ENCODE measurements at regions not wholly inside any gene's neighbourhood (a gene's known extent, or its start where the extent isn't known, plus 50 kb on each side); places are given as distances from the start of the nearest gene placed in this dataset.

DNA sequence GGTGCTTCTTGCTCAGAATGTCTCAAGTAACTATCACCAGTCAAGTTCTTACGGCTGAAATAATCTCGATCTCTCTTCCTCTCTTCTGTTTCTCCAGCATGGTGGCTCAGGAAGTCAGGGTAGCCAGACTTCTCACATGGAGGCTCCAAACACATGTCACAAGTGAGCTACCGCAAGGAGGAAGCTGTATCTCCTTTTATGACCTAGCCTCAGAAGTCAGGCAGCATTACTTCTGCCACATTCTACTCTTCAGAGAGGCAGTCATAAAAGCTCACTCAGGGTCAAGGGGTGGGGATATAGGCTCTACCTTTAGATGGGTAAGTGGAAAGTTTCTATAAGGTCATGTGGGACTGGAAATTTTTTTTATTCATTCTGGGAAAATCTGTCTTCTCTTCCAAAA, 86.6 kb upstream of the NEO1 start:
- DNase-seq (ENCODE audit: low read depth), result no peak

DNA sequence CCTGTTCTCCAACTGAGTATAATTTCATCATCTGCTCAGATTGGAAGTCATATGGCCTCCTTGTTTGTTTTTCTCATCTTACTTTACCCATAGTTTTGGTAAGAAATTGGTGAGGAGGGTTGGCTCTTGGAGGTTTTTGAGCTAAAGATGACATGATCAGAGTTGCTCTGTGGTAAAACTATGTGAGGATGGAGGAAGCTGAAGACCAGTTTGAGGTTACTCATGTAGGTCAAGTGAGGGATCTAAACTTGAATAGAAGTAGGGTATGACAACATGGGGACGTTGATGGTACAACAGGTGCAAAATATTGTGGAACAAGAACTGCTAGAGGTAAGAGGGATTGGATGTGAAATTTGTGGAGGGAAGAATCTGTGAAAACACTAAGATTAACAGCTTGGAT, 87.7 kb upstream of the NEO1 start:
- DNase-seq (ENCODE audit: low read depth), result no peak

DNA sequence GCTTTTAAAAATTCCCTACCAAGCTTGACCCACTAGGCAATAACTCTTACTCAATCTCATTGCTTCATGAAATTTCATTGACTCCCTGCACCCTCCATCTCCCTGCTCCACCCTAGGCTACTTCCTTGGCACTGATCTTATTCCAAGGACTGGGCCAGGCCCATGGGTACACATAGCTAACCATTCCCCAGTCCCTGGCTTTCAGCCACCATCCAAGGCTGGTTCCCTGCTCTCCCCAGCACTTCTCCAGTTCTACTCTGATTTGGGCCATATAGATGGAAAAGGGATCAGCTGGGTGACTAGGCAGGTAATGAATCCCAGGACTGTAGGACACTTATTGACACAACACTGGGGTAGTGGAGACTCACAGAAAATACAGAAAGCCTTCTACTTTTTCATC, 88.1 kb upstream of the NEO1 start:
- DNase-seq (ENCODE audit: low read depth), result no peak

- no peak for DNase-seq (ENCODE audit: low read depth)
Measured at GRCh38 chr15:72962054-72962702, 90.1 kb upstream of the NEO1 start.

GRCh38 chr15:72961346-72961745, 90.9 kb upstream of the NEO1 start:
- no peak for DNase-seq (ENCODE audit: low read depth)

DNA sequence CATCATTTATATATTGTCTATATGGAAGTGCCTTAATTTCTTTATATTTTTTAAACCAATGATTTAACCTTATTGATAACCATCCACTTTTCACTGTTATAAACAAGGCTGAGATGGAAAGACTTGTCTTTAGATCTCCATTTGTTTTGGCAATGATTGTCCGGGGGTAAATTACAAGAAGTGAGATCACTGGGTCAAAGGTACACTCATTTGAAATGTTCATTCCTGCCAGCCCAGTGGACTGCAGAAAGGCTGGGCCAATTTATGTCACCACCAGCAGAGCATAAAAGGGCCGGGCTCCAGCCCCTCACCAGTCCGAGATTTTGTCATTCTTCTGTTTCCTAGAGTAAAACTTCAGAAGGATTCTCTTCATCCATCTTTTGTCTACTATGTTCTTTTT, 93.6 kb upstream of the NEO1 start:
- no peak for DNase-seq (ENCODE audit: low read depth)

- DNase-seq (ENCODE audit: low read depth), result no peak
Measured at GRCh38 chr15:72953306-72953705, 99.0 kb upstream of the NEO1 start.

DNA sequence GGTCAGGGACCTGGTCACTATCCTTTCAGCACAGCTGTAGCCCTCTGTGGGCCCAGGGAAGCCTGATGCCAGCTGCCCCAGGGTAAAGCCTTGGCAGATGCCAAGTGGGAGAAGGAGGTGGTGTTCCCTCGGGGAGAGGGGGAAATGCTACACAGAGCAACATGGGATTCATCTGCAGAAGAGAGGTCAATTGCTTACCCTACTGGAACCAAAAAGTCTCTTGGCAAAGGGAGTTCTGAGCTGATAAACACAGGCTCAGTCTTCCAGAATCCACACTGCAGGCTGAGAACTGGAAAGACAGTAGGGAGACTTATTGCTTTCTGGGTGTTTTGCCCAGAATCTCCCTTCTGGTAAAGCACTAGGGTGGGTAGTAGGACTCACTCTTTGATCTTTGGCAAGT, 100.1 kb upstream of the NEO1 start:
- no peak for DNase-seq (ENCODE audit: low read depth)

- no peak for DNase-seq (ENCODE audit: low read depth)
Measured at GRCh38 chr15:72948662-72949061, 103.6 kb upstream of the NEO1 start.

- no peak for DNase-seq (ENCODE audit: low read depth)
Measured at GRCh38 chr15:72947709-72948108, 104.6 kb upstream of the NEO1 start.

DNA sequence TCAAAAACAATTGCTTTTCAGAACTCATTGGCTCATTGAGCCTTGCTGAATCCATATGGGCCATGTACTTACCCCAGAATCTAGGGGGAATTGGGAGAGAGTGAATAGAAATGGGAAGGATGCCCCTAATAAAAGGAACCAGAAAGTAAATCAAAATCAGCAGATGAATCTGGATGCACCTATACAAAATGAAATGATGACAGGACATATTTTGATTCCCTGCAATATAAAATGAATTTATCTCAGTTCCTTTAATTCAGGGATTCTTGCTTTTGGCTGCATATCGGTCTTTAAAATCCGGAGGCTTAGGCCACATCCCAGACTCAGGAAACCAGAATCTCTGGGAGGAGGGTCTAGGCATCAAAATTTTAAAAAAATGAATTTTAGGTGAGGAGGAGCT, 107.7 kb upstream of the NEO1 start:
- DNase-seq (ENCODE audit: low read depth), result no peak

GRCh38 chr15:72940229-72940622, 112.0 kb upstream of the NEO1 start:
- no peak for DNase-seq (ENCODE audit: low read depth)

GRCh38 chr15:72939514-72940228, 112.6 kb upstream of the NEO1 start:
- no peak for DNase-seq (ENCODE audit: low read depth)

DNA sequence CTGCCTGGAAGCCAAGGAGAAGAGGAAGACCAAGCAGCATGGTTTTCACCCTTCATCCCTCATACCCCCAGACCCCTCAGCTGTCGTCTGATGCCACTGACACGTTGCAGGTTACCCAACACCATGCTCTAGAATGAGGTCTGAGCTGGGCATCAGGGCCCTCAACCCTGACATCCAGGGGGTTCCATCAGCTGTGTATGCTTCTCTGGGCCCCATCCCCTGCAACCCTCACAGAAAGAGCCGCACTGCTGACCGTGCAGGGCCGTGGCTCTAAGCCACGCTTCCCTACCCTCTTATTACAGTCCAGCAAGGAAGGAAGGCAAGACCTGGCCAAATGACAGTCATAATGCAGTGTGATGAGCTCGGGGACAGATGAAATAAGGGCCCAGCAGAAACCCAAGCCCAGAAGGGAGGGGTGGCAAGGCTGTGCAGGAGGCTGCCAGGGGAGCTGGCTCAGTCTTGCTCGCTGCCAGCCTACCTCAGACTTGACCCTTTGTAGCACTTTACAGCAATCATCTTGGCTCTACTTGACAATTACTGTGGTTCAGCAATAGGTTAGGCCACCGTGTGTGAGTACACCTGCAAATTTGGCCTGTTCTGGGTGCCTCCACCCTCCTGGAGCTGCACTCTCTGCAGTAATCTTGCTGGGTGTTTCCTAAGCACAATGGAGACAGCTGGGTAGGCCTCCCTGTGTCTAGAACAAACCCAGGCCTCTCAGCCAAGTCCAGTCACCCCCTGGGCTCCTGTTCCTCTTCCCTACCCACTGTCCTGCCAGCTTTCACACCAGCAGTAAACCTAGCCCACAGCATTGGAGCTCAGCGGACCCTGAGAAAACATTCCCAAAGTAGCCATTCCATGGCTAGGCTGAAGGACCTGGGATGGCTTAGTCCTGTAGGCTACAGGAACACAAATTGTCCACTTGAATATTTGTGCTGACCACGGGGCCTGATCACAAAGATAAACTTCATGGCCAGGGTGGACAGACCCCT, 115.3 kb upstream of the NEO1 start:
- no peak for DNase-seq (ENCODE audit: low read depth)

DNA sequence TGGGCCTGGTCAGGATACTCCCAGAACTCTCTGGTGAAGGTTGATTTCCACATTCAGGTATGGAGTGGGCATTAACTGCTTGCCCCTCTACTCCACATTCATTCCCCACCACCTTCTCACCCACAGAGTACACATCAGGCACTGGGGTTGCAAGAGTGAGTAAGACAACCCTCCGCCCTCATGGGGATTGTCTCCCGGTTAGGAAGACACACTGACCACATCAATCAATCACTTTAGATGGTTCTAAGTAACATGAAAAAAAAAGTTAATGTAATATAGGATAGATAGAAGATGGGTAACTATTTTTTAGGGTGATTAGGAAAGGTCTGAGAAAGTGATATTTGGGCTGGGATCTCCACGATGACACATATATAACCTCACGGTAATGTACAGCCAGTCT, 116.0 kb upstream of the NEO1 start:
- no peak for DNase-seq (ENCODE audit: low read depth)

DNA sequence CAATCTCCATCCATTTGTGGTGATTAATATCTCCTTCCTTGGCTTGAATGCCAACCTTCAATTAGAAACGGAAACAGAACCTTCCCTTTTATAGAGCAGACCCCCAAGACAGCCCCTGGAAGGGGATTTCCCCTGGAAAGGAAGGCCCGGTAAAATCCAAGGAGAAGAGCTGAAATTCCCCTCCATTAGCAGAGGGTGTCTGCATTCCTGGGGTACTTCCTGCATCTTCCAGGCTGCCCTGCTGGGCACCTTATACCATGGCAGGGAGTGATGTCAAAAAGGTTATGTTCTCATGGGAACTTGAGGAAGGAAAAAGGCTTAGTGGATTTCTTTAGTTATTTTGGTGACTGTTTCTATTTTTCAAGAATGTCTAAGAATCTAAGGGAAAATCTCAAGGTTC, 116.7 kb upstream of the NEO1 start:
- no peak for DNase-seq (ENCODE audit: low read depth)

- DNase-seq (ENCODE audit: low read depth), result no peak
Measured at GRCh38 chr15:72934921-72935320, 117.3 kb upstream of the NEO1 start.

DNA sequence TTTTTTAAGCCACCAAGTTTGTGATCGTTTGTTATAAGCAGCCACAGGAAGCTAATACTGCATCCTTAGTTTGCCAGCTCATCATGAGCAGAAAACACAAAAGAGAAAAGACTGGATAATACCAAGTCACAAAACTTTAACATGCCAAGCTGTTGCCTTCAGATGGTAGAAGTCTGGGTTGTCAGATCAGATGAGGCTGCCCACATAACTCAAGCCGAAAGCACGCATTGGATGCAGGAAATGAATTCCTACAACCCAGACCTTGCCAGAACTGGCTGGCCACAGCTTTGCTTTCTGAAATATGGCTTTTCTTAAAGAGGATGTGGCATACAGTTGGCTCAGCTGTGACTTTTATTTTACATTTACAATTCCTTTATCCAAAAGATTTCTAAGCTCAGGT, 118.3 kb upstream of the NEO1 start:
- DNase-seq (ENCODE audit: low read depth), result no peak

DNA sequence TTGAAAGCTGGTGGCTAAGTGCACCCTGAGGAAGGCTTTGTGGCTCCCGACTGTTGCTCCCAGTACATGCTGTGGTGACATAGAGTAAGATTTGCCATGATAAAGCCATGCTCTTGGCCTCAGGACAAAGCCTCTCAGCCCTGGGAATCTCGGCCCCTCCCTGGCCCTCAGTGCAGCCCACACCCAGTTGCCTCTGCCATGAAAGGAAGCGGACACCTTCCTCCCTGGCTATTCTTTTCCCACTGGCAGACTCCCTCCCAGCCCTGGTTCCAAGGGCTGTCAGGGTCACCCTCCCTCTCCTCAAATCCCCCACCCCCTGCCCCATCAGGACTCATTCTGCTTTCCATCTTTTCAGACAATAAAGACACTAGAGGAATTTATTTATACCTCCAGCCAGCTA, 119.8 kb upstream of the NEO1 start:
- no peak for DNase-seq (ENCODE audit: low read depth)

GRCh38 chr15:72927451-72927850, 124.8 kb upstream of the NEO1 start:
- DNase-seq (ENCODE audit: low read depth), result no peak

- DNase-seq (ENCODE audit: low read depth), result no peak
Measured at GRCh38 chr15:72925661-72926060, 126.6 kb upstream of the NEO1 start.

GRCh38 chr15:72923289-72923688, 129.0 kb upstream of the NEO1 start:
- no peak for DNase-seq (ENCODE audit: low read depth)

DNA sequence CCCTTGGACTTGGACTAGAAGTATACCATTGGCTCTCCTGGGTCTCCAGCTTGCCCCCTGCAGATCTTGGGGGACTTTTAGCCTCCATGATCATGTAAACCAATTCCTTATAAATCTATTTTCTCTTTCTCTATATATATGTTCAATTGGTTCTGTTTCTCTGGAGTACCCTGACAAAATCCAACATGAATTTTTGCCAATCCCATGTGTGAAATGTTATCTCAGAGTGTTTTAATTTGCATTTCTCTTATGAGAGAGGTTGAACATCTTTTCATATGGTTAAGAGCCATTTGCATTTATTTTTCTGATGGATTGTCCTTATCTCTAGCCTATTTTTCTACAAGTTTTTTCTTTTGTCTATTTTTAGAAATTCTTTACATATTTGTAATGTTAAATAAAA, 131.7 kb upstream of the NEO1 start:
- no peak for DNase-seq (ENCODE audit: low read depth)

All from forelimb muscle (tissue), 1 donor.